OCI-LY3 (cell line): ENCODE measurements at regions not wholly inside any gene's neighbourhood (a gene's known extent, or its start where the extent isn't known, plus 50 kb on each side); places are given as distances from the start of the nearest gene placed in this dataset.

Experiments
- H2AFZ ChIP-seq: fragments of 200-600, 300-600 bp; shearing (Covaris generic); 2 replicates; pipeline ENCODE4 v1.6.0; 2014; ENCODE audit warnings: antibody characterized with exemption, low read depth, low read length
- H3K27ac ChIP-seq: fragments of 200-600, 300-600 bp; sonication (generic); 2 replicates; pipeline ENCODE4 v1.5.1; 2014; ENCODE audit warnings: mild to moderate bottlenecking, low read length, moderate library complexity, mixed read lengths
- H3K27me3 ChIP-seq: fragments of 200-600, 300-600 bp; sonication (generic); 2 replicates; pipeline ENCODE4 v1.6.1; 2014; ENCODE audit warnings: low read depth, low read length, mixed read lengths
- H3K36me3 ChIP-seq: fragments of 200-600, 300-600 bp; sonication (generic); replicated peaks from 2 replicates; pipeline ENCODE3; 2014; ENCODE audit warnings: low read depth, low read length, mixed read lengths
- H3K4me1 ChIP-seq: fragments of 300-600, 200-600 bp; sonication (generic); 2 replicates; pipeline ENCODE4 v1.6.1; 2014; ENCODE audit warnings: low read length, mixed read lengths
- H3K4me2 ChIP-seq: fragments of 200-600, 300-600 bp; sonication (generic); 2 replicates; pipeline ENCODE4 v1.6.1; 2014; ENCODE audit warnings: low read length, mixed read lengths
- H3K4me3 ChIP-seq: fragments of 300-600, 200-600 bp; sonication (generic); 2 replicates; pipeline ENCODE4 v1.5.1; 2014; ENCODE audit warnings: antibody characterized with exemption, mild to moderate bottlenecking, low read length, moderate library complexity
- H3K79me2 ChIP-seq: fragments of 300-600, 200-600 bp; shearing (Covaris generic); 2 replicates; pipeline ENCODE4 v1.6.1; 2014; ENCODE audit warnings: mild to moderate bottlenecking, low read length, mixed read lengths
- H3K9ac ChIP-seq: fragments of 300-600, 200-600 bp; shearing (Covaris generic); 2 replicates; pipeline ENCODE4 v1.6.0; 2014; ENCODE audit warnings: mild to moderate bottlenecking, low read length, moderate library complexity
- H3K9me3 ChIP-seq: fragments of 200-600, 300-600 bp; shearing (Covaris generic); 2 replicates; pipeline ENCODE4 v1.6.1; 2014; ENCODE audit warnings: low read length, mixed read lengths; ENCODE audit not compliant: insufficient read depth
- H4K20me1 ChIP-seq: fragments of 200-600, 300-600 bp; sonication (generic); 2 replicates; pipeline ENCODE4 v1.6.1; 2016; ENCODE audit warnings: low read length, mixed read lengths; ENCODE audit not compliant: insufficient read depth
- CTCF ChIP-seq: fragments of 200-600, 300-600 bp; sonication (generic); IDR thresholded peaks from 2 replicates; pipeline ENCODE4 v1.5.1; 2014; ENCODE audit warnings: antibody characterized with exemption, low read length, low read depth
- EZH2phosphoT487 ChIP-seq: fragments of 200-600 bp; shearing (Covaris generic); IDR thresholded peaks from 2 replicates; pipeline ENCODE4 v1.6.1; 2018; ENCODE audit warnings: antibody characterized with exemption, mixed run types, low read depth

GRCh38 chr13:73803997-73804396 is 330.2 kb downstream of the KLF12 start:
- TF ChIP-seq EZH2phosphoT487, result no peak
- TF ChIP-seq CTCF, result no peak

GRCh38 chr13:73800011-73800410 is 334.2 kb downstream of the KLF12 start:
- H3K27me3 ChIP-seq, result no peaks in the 10 kb centered on the region
- no peaks in the 10 kb centered on the region for H4K20me1 ChIP-seq
- no peak overlapping the region for H3K4me3 ChIP-seq
- H3K9me3 ChIP-seq, result no peaks in the 10 kb centered on the region; the same call in 1 of the 2 replicates
- no peak overlapping the region for H3K9ac ChIP-seq
- no peaks in the 10 kb centered on the region for H3K36me3 ChIP-seq
- no peak overlapping the region for H3K4me2 ChIP-seq
- no peaks in the 10 kb centered on the region for H3K79me2 ChIP-seq
- H3K27ac ChIP-seq, result no peak overlapping the region
- H2AFZ ChIP-seq, result no peak overlapping the region
- TF ChIP-seq EZH2phosphoT487 (no peak), CTCF (no peak)
- H3K4me1 ChIP-seq, result no peaks in the 10 kb centered on the region

More at GRCh38 chr13:73803997-73804396, 330.2 kb downstream of the KLF12 start:
- H3K9me3 ChIP-seq, result no peaks in the 10 kb centered on the region
- no peaks in the 10 kb centered on the region for H3K79me2 ChIP-seq
- H3K4me2 ChIP-seq, result no peak overlapping the region
- no peak overlapping the region for H3K27ac ChIP-seq
- H3K36me3 ChIP-seq, result no peaks in the 10 kb centered on the region
- H2AFZ ChIP-seq, result no peak overlapping the region
- no peak overlapping the region for H3K9ac ChIP-seq
- H3K4me1 ChIP-seq, result no peaks in the 10 kb centered on the region
- H3K27me3 ChIP-seq, result no peaks in the 10 kb centered on the region
- no peak overlapping the region for H3K4me3 ChIP-seq
- no peaks in the 10 kb centered on the region for H4K20me1 ChIP-seq

GRCh38 chr13:73794755-73795154 is 339.4 kb downstream of the KLF12 start:
- H3K4me2 ChIP-seq, result no peak overlapping the region
- H3K36me3 ChIP-seq, result no peaks in the 10 kb centered on the region
- H3K4me3 ChIP-seq, result no peak overlapping the region
- no peaks in the 10 kb centered on the region for H3K79me2 ChIP-seq
- no peak for TF ChIP-seq EZH2phosphoT487
- H3K9ac ChIP-seq, result no peak overlapping the region
- no peaks in the 10 kb centered on the region for H3K4me1 ChIP-seq
- no peak overlapping the region for H2AFZ ChIP-seq
- H3K9me3 ChIP-seq, result no peaks in the 10 kb centered on the region; the same call in 1 of the 2 replicates
- H4K20me1 ChIP-seq, result no peaks in the 10 kb centered on the region
- H3K27me3 ChIP-seq, result no peaks in the 10 kb centered on the region
- no peak overlapping the region for H3K27ac ChIP-seq

GRCh38 chr13:73793361-73793760 is 340.8 kb downstream of the KLF12 start:
- Histone ChIP-seq H3K4me2 (no peak overlapping the region), H3K79me2 (no peaks in the 10 kb centered on the region), H3K9me3 (no peaks in the 10 kb centered on the region), H3K9ac (no peak overlapping the region), H3K4me3 (no peak overlapping the region), H3K4me1 (no peaks in the 10 kb centered on the region), H3K27ac (no peak overlapping the region), H2AFZ (no peak overlapping the region), H3K27me3 (no peaks in the 10 kb centered on the region), H4K20me1 (no peaks in the 10 kb centered on the region), H3K36me3 (no peaks in the 10 kb centered on the region)
- no peak for TF ChIP-seq EZH2phosphoT487
- no peak for TF ChIP-seq CTCF

- no peak overlapping the region for H3K4me3 ChIP-seq
- no peak for TF ChIP-seq EZH2phosphoT487
- no peak overlapping the region for H2AFZ ChIP-seq
- H4K20me1 ChIP-seq, result no peaks in the 10 kb centered on the region
- no peaks in the 10 kb centered on the region for H3K4me1 ChIP-seq
- H3K9me3 ChIP-seq, result no peaks in the 10 kb centered on the region
- H3K4me2 ChIP-seq, result no peak overlapping the region
- H3K79me2 ChIP-seq, result no peaks in the 10 kb centered on the region
- no peak overlapping the region for H3K27ac ChIP-seq
- no peak overlapping the region for H3K9ac ChIP-seq
- H3K36me3 ChIP-seq, result no peaks in the 10 kb centered on the region
- no peaks in the 10 kb centered on the region for H3K27me3 ChIP-seq
Observed at GRCh38 chr13:73792796-73793195, 341.4 kb downstream of the KLF12 start.
